ENCODE measurements at regions not wholly inside any gene's neighbourhood (a gene's known extent, or its start where the extent isn't known, plus 50 kb on each side); places are given as distances from the start of the nearest gene placed in this dataset.
"Not testable (repeated sequence)": the region's sequence is repeated elsewhere in the genome, so short reads cannot be mapped to it uniquely, and the experiment has no call there.

GRCh38 chr3:70675810-70676209, 363.4 kb upstream of the MDFIC2 start:
- TF ChIP-seq, protein P1, sequence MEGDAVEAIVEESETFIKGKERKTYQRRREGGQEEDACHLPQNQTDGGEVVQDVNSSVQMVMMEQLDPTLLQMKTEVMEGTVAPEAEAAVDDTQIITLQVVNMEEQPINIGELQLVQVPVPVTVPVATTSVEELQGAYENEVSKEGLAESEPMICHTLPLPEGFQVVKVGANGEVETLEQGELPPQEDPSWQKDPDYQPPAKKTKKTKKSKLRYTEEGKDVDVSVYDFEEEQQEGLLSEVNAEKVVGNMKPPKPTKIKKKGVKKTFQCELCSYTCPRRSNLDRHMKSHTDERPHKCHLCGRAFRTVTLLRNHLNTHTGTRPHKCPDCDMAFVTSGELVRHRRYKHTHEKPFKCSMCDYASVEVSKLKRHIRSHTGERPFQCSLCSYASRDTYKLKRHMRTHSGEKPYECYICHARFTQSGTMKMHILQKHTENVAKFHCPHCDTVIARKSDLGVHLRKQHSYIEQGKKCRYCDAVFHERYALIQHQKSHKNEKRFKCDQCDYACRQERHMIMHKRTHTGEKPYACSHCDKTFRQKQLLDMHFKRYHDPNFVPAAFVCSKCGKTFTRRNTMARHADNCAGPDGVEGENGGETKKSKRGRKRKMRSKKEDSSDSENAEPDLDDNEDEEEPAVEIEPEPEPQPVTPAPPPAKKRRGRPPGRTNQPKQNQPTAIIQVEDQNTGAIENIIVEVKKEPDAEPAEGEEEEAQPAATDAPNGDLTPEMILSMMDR (IDR thresholded peaks at IDR 0.05; ENCODE audit: borderline replicate concordance, extremely low read depth, low read length, poor library complexity, severe bottlenecking): not testable (repeated sequence)
- not testable (repeated sequence) for TF ChIP-seq EZH2 (IDR thresholded peaks at IDR 0.05; ENCODE audit: borderline replicate concordance, low read depth, low read length, severe bottlenecking)
